Smooth muscle cell (in vitro differentiated cells): ENCODE measurements at regions not wholly inside any gene's neighbourhood (a gene's known extent, or its start where the extent isn't known, plus 50 kb on each side); places are given as distances from the start of the nearest gene placed in this dataset.

Source experiments
- DNase-seq: peaks from one replicate; lab custom pipeline; 2025; ENCODE audit not compliant: unreplicated experiment; lab: John Stamatoyannopoulos, UW
- H2AFZ ChIP-seq: fragments of 200-600 bp; sonication (generic); 2 replicates; pipeline ENCODE4 v1.6.0; 2016; ENCODE audit warnings: antibody characterized with exemption, low read depth, mild to moderate bottlenecking
- H3F3A ChIP-seq: fragments of 200-600 bp; sonication (generic); 2 replicates; pipeline ENCODE4 v1.6.0; 2017; ENCODE audit warnings: antibody characterized with exemption, low read depth
- H3K27ac ChIP-seq: fragments of 200-600 bp; sonication (generic); 2 replicates; pipeline ENCODE4 v1.5.1; 2016; ENCODE audit warnings: low read depth, mild to moderate bottlenecking
- H3K27me3 ChIP-seq: fragments of 200-600 bp; sonication (generic); 2 replicates; pipeline ENCODE4 v1.6.1; 2016; ENCODE audit warnings: low read depth, mild to moderate bottlenecking
- H3K36me3 ChIP-seq: fragments of 200-600 bp; sonication (generic); 2 replicates; pipeline ENCODE4 v1.5.1; 2016; ENCODE audit warnings: low read depth
- H3K4me1 ChIP-seq: fragments of 200-600 bp; sonication (generic); 2 replicates; pipeline ENCODE4 v1.5.1; 2016; ENCODE audit warnings: low read depth
- H3K4me2 ChIP-seq: fragments of 200-600 bp; sonication (generic); 2 replicates; pipeline ENCODE4 v1.6.0; 2016; ENCODE audit warnings: mild to moderate bottlenecking
- H3K4me3 ChIP-seq: fragments of 200-600 bp; sonication (generic); 2 replicates; pipeline ENCODE4 v1.5.1; 2016; ENCODE audit warnings: mild to moderate bottlenecking
- H3K79me2 ChIP-seq: fragments of 200-600 bp; sonication (generic); 2 replicates; pipeline ENCODE4 v1.6.0; 2016; ENCODE audit warnings: low read depth, mild to moderate bottlenecking
- H3K9ac ChIP-seq: fragments of 200-600 bp; sonication (generic); 2 replicates; pipeline ENCODE4 v1.6.0; 2016; ENCODE audit warnings: low read depth
- H3K9me3 ChIP-seq: fragments of 200-600 bp; sonication (generic); replicated peaks from 2 replicates; pipeline ENCODE4 v1.5.1; 2016; ENCODE audit warnings: low read depth
- H4K20me1 ChIP-seq: fragments of 200-600 bp; sonication (generic); 2 replicates; pipeline ENCODE4 v1.6.0; 2016; ENCODE audit warnings: low read depth
- WGBS: methylation state at CpG from one replicate; pipeline ENCODE4 v1.1.7; 2016; ENCODE audit warnings: low lambda C conversion rate; 5-methylcytosine and 5-hydroxymethylcytosine counted together
- TF ChIP-seq, protein P1 (sequence below): fragments of 200-600 bp; sonication (generic); IDR thresholded peaks from 2 replicates; pipeline ENCODE4 v1.5.1; 2017; ENCODE audit warnings: borderline replicate concordance, mild to moderate bottlenecking, antibody characterized with exemption; ENCODE audit not compliant: insufficient read depth, poor library complexity, severe bottlenecking

DNA sequence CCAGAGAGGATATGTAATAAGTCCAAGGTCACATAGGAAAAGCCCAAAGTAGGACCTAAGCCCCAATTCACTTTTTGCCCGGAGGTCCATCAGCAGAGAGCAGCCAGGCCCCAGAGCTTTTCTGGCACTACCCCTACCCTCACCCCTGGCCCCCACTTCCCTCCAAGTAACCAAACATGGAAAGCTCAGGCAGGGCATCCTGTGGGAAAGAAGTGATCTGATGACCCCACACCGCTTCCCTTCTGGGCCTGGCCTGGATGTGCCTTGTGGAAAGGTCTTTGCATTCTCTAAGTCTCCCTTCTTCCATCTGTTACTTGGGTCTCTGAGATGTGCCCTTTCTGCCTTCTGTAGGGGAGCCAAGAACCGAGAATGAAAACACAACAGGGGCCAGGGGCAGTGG is 136.9 kb downstream of the TMEM132E start:
- 90% methylated on average over 3 of the region's 3 CpGs for WGBS

DNA sequence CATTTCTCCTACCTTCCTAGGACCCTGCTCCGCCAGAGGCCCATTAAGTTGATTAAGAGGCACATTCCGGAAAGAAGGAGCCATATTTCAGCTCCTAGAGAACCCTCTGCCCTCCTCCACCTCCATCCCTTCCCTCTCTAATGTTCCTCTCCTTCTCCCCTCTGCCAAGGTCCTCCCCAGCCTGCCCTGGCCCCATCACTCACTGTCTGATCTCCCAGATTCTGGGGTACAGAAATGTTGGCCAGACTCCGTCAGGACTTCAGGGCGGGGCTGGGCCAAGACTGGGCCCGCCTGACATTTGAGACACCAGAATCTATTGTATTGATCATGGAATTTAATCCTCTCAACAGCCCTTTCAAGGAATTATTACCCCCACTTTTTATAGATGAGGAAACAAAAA is 136.1 kb downstream of the TMEM132E start:
- H2AFZ ChIP-seq = no peak overlapping the region
- 88% methylated on average over 5 of the region's 5 CpGs for WGBS
- H3K27ac ChIP-seq = no peak overlapping the region
- no peaks in the 10 kb centered on the region for H4K20me1 ChIP-seq
- TF ChIP-seq, protein P1, sequence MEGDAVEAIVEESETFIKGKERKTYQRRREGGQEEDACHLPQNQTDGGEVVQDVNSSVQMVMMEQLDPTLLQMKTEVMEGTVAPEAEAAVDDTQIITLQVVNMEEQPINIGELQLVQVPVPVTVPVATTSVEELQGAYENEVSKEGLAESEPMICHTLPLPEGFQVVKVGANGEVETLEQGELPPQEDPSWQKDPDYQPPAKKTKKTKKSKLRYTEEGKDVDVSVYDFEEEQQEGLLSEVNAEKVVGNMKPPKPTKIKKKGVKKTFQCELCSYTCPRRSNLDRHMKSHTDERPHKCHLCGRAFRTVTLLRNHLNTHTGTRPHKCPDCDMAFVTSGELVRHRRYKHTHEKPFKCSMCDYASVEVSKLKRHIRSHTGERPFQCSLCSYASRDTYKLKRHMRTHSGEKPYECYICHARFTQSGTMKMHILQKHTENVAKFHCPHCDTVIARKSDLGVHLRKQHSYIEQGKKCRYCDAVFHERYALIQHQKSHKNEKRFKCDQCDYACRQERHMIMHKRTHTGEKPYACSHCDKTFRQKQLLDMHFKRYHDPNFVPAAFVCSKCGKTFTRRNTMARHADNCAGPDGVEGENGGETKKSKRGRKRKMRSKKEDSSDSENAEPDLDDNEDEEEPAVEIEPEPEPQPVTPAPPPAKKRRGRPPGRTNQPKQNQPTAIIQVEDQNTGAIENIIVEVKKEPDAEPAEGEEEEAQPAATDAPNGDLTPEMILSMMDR = no peak
- no peaks in the 10 kb centered on the region for H3K79me2 ChIP-seq
- no peaks in the 10 kb centered on the region for H3K36me3 ChIP-seq
- no peak overlapping the region for H3K4me3 ChIP-seq
- H3K27me3 ChIP-seq = peaks cover 26% of the 10 kb centered on the region
- no peak overlapping the region for H3K4me2 ChIP-seq
- H3F3A ChIP-seq = no peaks in the 10 kb centered on the region
- H3K4me1 ChIP-seq = no peaks in the 10 kb centered on the region
- H3K9me3 ChIP-seq = no peaks in the 10 kb centered on the region
- H3K9ac ChIP-seq = no peak overlapping the region
- no peak for DNase-seq

More for the DNA sequence above, 136.9 kb downstream of the TMEM132E start:
- H3K27ac ChIP-seq = no peak overlapping the region
- TF ChIP-seq, protein P1 = no peak
- H3K4me2 ChIP-seq = no peak overlapping the region
- no peak overlapping the region for H2AFZ ChIP-seq
- no peak overlapping the region for H3K9ac ChIP-seq
- H3K27me3 ChIP-seq = peaks cover 21% of the 10 kb centered on the region
- no peaks in the 10 kb centered on the region for H3K9me3 ChIP-seq
- no peak overlapping the region for H3K4me3 ChIP-seq
- DNase-seq = no peak
- H3K36me3 ChIP-seq = no peaks in the 10 kb centered on the region
- H3K79me2 ChIP-seq = no peaks in the 10 kb centered on the region
- H3F3A ChIP-seq = no peaks in the 10 kb centered on the region
- H4K20me1 ChIP-seq = no peaks in the 10 kb centered on the region
- H3K4me1 ChIP-seq = no peaks in the 10 kb centered on the region

DNA sequence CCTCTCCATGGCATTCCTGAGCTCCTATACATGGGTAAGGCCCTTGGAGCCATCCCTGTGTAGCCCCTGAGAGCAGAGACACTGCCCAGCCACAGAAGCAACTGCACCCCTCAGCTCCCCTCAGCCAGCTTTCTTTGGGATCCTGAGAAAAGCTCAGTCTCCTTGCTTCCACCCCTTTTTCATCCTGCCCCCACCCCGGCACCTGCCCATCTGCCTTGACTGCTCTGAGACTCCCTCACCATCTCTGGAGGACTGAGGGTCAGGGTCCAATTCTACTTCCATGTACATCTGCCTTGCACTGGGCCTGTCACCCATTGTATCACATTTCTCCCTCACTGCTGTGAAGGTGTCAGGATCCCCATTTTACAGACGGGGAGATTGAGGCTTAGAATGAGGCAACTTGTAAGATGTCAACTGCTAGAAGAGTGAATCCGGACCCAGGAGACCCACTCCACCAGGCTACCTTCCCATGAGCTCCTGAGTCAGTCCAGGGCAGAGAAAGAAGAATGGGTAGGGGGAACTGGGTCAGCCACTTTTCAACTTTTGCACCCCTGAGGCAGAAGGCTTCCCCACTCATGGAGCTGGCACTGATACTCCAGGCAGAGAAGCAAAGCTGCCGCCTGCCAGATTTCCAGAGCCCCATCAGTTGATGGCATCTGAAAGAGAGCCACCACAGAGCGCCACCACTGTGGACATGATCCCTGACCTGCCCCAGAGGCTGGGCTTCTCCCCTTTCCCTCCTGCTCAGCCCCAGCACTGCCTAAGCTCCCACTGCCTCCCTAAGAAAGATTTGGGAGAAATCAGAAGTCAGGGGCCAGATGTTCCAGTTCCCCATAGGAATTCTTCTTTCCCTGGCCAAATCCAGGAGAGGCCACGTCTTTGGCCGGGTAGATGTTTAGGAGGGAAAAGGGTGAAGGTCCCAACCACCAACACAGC is 135.4 kb downstream of the TMEM132E start:
- Histone ChIP-seq H3K36me3 (no peaks in the 10 kb centered on the region), H2AFZ (no peak overlapping the region), H3K27me3 (peaks cover 29% of the 10 kb centered on the region), H3K9me3 (no peaks in the 10 kb centered on the region), H3K4me1 (no peaks in the 10 kb centered on the region), H3K79me2 (no peaks in the 10 kb centered on the region), H3K9ac (no peak overlapping the region), H3K4me2 (no peak overlapping the region), H4K20me1 (no peaks in the 10 kb centered on the region), H3K27ac (no peak overlapping the region), H3F3A (no peaks in the 10 kb centered on the region), H3K4me3 (no peak overlapping the region)
- WGBS = 86% methylated on average over 7 of the region's 7 CpGs
- DNase-seq = no peak
- TF ChIP-seq, protein P1 = no peak

DNA sequence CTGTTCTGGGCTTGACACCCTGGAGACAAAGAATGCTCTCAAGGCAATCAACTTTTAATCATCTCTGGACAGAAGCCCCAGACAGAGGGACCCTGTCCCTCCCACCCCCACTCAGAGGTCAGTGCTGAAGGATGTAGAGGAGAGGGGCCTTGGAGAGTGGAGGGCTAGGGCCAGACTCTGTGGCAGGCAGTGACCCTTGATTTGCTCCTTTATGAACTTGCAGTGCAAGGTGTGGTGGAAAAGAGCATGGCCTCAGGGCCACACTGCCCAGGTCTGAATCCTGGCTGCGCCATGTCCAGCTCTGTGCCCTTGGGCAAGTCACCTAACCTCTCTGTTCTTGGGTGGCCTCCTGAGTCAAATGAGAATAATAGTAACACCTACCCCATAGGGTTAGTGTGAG is 134.3 kb downstream of the TMEM132E start:
- peaks cover 40% of the 10 kb centered on the region for H3K27me3 ChIP-seq
- H4K20me1 ChIP-seq = no peaks in the 10 kb centered on the region
- H3K4me1 ChIP-seq = no peaks in the 10 kb centered on the region
- H3K4me3 ChIP-seq = no peak overlapping the region
- no peaks in the 10 kb centered on the region for H3F3A ChIP-seq
- no peak overlapping the region for H2AFZ ChIP-seq
- WGBS = 90% methylated on average over 1 of the region's 1 CpG
- H3K9ac ChIP-seq = no peak overlapping the region
- no peak overlapping the region for H3K4me2 ChIP-seq
- no peak for DNase-seq
- H3K9me3 ChIP-seq = no peaks in the 10 kb centered on the region
- H3K79me2 ChIP-seq = no peaks in the 10 kb centered on the region
- H3K36me3 ChIP-seq = no peaks in the 10 kb centered on the region
- TF ChIP-seq, protein P1 = no peak
- H3K27ac ChIP-seq = no peak overlapping the region
